Retinal pigment epithelial cell (primary cell): ENCODE measurements at regions not wholly inside any gene's neighbourhood (a gene's known extent, or its start where the extent isn't known, plus 50 kb on each side); places are given as distances from the start of the nearest gene placed in this dataset.

Source experiments
- DNase-seq: peaks from one replicate; pipeline ENCODE4 v3.0.0-alpha.2; 2010; ENCODE audit warnings: low read depth
- H3K4me3 ChIP-seq: 2 replicates; pipeline ENCODE4 v1.5.1; 2011; ENCODE audit warnings: mild to moderate bottlenecking, low read length, control low read depth, moderate library complexity
- TF ChIP-seq, protein P1 (sequence below): conservative IDR thresholded peaks from 2 replicates; pipeline ENCODE4 v1.5.1; 2011; ENCODE audit warnings: low read depth, low read length, control low read depth, inconsistent platforms

GRCh38 chr2:39563572-39563971 is 102.1 kb upstream of the TMEM178A start:
- H3K4me3 ChIP-seq, result no peak overlapping the region
- DNase-seq, result no peak
- TF ChIP-seq, protein P1, sequence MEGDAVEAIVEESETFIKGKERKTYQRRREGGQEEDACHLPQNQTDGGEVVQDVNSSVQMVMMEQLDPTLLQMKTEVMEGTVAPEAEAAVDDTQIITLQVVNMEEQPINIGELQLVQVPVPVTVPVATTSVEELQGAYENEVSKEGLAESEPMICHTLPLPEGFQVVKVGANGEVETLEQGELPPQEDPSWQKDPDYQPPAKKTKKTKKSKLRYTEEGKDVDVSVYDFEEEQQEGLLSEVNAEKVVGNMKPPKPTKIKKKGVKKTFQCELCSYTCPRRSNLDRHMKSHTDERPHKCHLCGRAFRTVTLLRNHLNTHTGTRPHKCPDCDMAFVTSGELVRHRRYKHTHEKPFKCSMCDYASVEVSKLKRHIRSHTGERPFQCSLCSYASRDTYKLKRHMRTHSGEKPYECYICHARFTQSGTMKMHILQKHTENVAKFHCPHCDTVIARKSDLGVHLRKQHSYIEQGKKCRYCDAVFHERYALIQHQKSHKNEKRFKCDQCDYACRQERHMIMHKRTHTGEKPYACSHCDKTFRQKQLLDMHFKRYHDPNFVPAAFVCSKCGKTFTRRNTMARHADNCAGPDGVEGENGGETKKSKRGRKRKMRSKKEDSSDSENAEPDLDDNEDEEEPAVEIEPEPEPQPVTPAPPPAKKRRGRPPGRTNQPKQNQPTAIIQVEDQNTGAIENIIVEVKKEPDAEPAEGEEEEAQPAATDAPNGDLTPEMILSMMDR, result no peak

DNA sequence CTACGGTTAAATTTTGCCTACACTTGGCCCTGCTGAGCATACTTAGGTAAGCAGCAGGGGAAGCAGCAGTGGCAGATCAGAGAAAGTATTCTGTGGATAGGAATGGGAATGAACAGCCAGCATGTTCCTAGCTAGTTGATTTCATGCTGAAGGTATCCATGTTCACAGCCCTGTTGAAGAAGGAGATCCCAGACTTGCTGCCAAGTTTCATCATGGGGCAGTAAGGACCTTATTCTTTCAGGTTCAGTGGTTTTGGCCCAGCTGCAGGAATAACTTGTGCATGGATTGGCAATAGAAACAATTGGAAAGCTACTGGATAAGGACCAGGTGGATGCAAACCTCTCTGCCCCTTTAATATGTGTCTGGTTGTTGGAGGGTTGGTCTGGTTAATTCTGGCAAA is 98.2 kb upstream of the TMEM178A start:
- H3K4me3 ChIP-seq, result no peak overlapping the region
- TF ChIP-seq, protein P1, result no peak
- DNase-seq, result no peak

- TF ChIP-seq, protein P1, result no peak
- no peak for DNase-seq
- no peak overlapping the region for H3K4me3 ChIP-seq
These were observed 97.6 kb upstream of the TMEM178A start for GRCh38 chr2:39568116-39568515.

GRCh38 chr2:39568561-39569006 is 97.1 kb upstream of the TMEM178A start:
- peak; percentile 53 for DNase-seq
- TF ChIP-seq, protein P1, result no peak
- no peak overlapping the region for H3K4me3 ChIP-seq

DNA sequence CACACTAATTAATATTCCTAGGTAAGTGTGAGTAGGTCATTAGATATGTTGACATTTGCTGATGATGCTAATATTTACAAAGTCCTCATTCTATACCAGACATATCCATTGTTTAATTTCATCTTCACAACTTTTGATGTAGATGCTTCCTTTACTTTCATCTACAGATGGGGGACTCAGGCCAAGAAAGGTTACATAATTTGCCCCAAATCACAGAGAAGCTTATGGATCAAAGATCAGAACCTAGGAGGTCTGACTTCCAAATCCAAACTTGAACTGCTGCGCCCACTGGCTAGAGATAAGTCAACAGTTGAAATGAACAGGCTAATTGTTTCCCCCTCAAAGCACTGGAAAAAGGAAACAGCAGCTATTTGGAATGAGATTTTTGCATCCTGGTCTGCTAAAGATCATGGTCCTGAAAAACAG is 95.6 kb upstream of the TMEM178A start:
- TF ChIP-seq, protein P1, result no peak
- no peak for DNase-seq

DNA sequence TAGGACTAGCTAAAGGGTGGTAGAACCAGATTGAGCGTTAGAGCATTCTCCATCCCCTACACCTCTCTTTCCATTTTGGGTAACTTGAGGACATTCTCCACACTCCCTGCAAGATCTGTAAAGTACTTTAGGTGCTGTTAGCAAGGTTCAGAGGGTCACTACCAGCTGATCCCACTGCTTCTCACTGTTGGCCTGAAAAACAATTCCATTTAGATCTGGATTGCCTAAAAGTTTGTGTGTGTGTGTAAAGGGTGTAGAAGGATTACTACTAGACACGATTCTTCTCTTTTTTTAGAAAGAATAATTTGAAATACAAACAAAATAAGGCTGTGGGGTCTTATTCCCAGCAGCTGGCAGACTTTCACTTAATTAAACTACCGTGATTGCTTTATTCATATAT is 95.1 kb upstream of the TMEM178A start:
- no peak overlapping the region for H3K4me3 ChIP-seq
- TF ChIP-seq, protein P1, result no peak
- DNase-seq, result no peak

More for the DNA sequence above, 95.6 kb upstream of the TMEM178A start:
- no peak overlapping the region for H3K4me3 ChIP-seq

- no peak overlapping the region for H3K4me3 ChIP-seq
- TF ChIP-seq, protein P1, result no peak
- no peak for DNase-seq
These were observed 94.5 kb upstream of the TMEM178A start for GRCh38 chr2:39571111-39571731.
